ENCODE measurements at regions not wholly inside any gene's neighbourhood (a gene's known extent, or its start where the extent isn't known, plus 50 kb on each side); places are given as distances from the start of the nearest gene placed in this dataset.

DNA sequence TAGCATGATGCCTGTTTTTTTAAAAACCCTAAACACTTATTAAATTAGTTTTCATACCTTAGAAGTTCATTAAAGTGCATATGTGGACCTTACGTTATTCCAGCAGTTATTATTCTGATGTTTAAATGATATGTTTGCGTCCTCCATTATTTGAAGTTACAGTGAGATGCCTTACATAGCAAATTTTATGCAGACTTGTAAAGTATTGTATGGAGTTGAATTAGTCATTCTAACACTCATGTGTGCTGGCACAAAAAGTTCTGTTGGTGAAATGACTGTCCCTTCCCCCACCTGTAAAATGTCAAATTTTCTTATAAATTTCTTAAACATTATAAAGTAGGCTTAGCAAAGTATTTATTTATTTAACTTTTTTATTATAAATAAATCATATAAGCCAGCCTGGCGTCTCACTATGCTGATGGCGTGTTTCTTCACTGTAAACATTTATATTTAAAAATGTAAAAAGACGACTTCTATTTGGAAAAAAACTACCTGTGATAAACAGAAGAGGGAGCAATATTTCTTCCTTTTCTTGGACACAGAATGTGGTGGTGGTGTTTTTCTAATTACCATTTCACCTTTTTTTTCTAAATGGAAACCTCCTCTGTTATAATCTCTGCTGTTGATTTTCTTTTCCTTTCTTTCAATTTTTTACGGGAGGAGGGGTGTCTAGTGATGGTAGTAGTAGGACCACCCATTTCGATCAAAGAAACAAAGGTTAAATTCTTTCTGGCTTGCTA lies 155.4 kb downstream of the RFPL4B start:
- no peaks in the 10 kb centered on the region for H3K36me3 ChIP-seq (ENCODE audit: control insufficient read depth, insufficient read depth, low read length)
- peak overlapping the region; percentile 60; the same call in 1 of the 2 replicates for H3K27ac ChIP-seq (ENCODE audit: low read length)
- POLR2A ChIA-PET = no interaction called here
- no peak for TF ChIP-seq TCF7L2 (IDR thresholded peaks at IDR 0.05; ENCODE audit: low read depth, low read length)
- TF ChIP-seq, protein P1, sequence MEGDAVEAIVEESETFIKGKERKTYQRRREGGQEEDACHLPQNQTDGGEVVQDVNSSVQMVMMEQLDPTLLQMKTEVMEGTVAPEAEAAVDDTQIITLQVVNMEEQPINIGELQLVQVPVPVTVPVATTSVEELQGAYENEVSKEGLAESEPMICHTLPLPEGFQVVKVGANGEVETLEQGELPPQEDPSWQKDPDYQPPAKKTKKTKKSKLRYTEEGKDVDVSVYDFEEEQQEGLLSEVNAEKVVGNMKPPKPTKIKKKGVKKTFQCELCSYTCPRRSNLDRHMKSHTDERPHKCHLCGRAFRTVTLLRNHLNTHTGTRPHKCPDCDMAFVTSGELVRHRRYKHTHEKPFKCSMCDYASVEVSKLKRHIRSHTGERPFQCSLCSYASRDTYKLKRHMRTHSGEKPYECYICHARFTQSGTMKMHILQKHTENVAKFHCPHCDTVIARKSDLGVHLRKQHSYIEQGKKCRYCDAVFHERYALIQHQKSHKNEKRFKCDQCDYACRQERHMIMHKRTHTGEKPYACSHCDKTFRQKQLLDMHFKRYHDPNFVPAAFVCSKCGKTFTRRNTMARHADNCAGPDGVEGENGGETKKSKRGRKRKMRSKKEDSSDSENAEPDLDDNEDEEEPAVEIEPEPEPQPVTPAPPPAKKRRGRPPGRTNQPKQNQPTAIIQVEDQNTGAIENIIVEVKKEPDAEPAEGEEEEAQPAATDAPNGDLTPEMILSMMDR (IDR thresholded peaks at IDR 0.05) = peak; percentile 63; the same call in 1 of the 2 replicates
- no peak for TF ChIP-seq SIN3A (IDR thresholded peaks at IDR 0.05; ENCODE audit: borderline replicate concordance, insufficient read depth, low read depth, low read length)
- TF ChIP-seq, protein P2, sequence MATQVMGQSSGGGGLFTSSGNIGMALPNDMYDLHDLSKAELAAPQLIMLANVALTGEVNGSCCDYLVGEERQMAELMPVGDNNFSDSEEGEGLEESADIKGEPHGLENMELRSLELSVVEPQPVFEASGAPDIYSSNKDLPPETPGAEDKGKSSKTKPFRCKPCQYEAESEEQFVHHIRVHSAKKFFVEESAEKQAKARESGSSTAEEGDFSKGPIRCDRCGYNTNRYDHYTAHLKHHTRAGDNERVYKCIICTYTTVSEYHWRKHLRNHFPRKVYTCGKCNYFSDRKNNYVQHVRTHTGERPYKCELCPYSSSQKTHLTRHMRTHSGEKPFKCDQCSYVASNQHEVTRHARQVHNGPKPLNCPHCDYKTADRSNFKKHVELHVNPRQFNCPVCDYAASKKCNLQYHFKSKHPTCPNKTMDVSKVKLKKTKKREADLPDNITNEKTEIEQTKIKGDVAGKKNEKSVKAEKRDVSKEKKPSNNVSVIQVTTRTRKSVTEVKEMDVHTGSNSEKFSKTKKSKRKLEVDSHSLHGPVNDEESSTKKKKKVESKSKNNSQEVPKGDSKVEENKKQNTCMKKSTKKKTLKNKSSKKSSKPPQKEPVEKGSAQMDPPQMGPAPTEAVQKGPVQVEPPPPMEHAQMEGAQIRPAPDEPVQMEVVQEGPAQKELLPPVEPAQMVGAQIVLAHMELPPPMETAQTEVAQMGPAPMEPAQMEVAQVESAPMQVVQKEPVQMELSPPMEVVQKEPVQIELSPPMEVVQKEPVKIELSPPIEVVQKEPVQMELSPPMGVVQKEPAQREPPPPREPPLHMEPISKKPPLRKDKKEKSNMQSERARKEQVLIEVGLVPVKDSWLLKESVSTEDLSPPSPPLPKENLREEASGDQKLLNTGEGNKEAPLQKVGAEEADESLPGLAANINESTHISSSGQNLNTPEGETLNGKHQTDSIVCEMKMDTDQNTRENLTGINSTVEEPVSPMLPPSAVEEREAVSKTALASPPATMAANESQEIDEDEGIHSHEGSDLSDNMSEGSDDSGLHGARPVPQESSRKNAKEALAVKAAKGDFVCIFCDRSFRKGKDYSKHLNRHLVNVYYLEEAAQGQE (IDR thresholded peaks at IDR 0.05; ENCODE audit: insufficient read depth in 1 of 2, low read depth in 2 of 2, low read length in 1 of 2) = no peak
- no peak for TF ChIP-seq POLR2AphosphoS5 (IDR thresholded peaks at IDR 0.05; ENCODE audit: low read depth, low read length)
- H3K4me1 ChIP-seq (ENCODE audit: control insufficient read depth, insufficient read depth, low read length) = peaks cover 10% of the 10 kb centered on the region; the same call in 1 of the 2 replicates
- no TSS peak for BruUV-seq (replicated peaks)
- H3K27me3 ChIP-seq (ENCODE audit: control insufficient read depth, insufficient read depth, low read length) = no peaks in the 10 kb centered on the region
- CTCF ChIA-PET = interaction anchor here (0.7 kb wide), 1 partner anchor 874 kb away, joined by 3 read pairs; no protein-coding TSS in a partner anchor
- in situ Hi-C loops (cut with HindIII; ENCODE audit: low pct_unique_long_range_greater_than_20kb, low sequenced_read_pairs) = no loop called here
- H3K4me3 ChIP-seq (ENCODE audit: low read depth in 2 of 2, low read length in 2 of 2) = no peak overlapping the region
- ATAC-seq (no peak), DNase-seq (ENCODE audit: low read depth, low spot score) (no peak)
- H3K9me3 ChIP-seq (ENCODE audit: control insufficient read depth, insufficient read depth, low read depth, low read length) = no peaks in the 10 kb centered on the region
- intact Hi-C loops (cut with micrococcal nuclease; ENCODE audit: unreplicated experiment) = no loop called here

DNA sequence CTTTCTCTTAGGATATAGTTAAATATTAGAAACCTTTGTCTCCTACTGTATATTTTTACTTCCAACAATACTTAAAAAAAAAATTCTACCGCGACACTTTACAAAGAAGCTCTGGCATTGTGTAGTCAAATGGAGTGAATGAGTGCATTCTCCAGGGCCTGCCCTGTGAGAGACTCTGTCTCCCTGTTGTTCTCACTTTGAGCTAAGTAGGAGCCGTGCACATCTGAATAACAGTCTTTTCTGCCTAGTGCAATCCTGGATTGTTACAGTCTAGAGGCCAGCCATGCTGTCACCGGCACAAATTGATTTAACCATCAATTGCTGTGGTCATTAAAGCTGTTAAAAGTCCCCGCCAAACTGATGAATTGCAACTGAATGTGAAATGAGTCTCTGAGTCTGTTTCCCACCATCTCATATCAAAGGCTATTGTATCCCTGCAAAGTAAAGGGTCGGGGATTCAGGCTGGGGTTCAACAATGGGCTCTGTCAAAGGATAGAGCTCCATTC lies 156.0 kb downstream of the RFPL4B start:
- no peak for TF ChIP-seq TCF7L2 (IDR thresholded peaks at IDR 0.05; ENCODE audit: low read depth, low read length)
- TF ChIP-seq, protein P2 (IDR thresholded peaks at IDR 0.05; ENCODE audit: insufficient read depth in 1 of 2, low read depth in 2 of 2, low read length in 1 of 2) = no peak
- TF ChIP-seq, protein P1 (IDR thresholded peaks at IDR 0.05) = no peak; the same call in 1 of the 2 replicates
- TF ChIP-seq SIN3A (IDR thresholded peaks at IDR 0.05; ENCODE audit: borderline replicate concordance, insufficient read depth, low read depth, low read length) = no peak
- no peak for TF ChIP-seq POLR2AphosphoS5 (IDR thresholded peaks at IDR 0.05; ENCODE audit: low read depth, low read length)
- in situ Hi-C loops (cut with HindIII; ENCODE audit: low pct_unique_long_range_greater_than_20kb, low sequenced_read_pairs) = no loop called here
- H3K36me3 ChIP-seq (ENCODE audit: control insufficient read depth, insufficient read depth, low read length) = no peaks in the 10 kb centered on the region
- BruUV-seq (replicated peaks) = no TSS peak
- H3K4me3 ChIP-seq (ENCODE audit: low read depth in 2 of 2, low read length in 2 of 2) = no peak overlapping the region
- CTCF ChIA-PET = interaction anchor here (0.7 kb wide), 2 partner anchors 187 to 873 kb away, joined by 3 to 4 read pairs; no protein-coding TSS in a partner anchor
- H3K4me1 ChIP-seq (ENCODE audit: control insufficient read depth, insufficient read depth, low read length) = peaks cover 10% of the 10 kb centered on the region; the same call in 1 of the 2 replicates
- peak; percentile 70 for ATAC-seq
- POLR2A ChIA-PET = no interaction called here
- DNase-seq (ENCODE audit: low read depth, low spot score) = no peak
- peak overlapping the region; percentile 60; the same call in 1 of the 2 replicates for H3K27ac ChIP-seq (ENCODE audit: low read length)
- H3K27me3 ChIP-seq (ENCODE audit: control insufficient read depth, insufficient read depth, low read length) = no peaks in the 10 kb centered on the region
- intact Hi-C loops (cut with micrococcal nuclease; ENCODE audit: unreplicated experiment) = no loop called here
- H3K9me3 ChIP-seq (ENCODE audit: control insufficient read depth, insufficient read depth, low read depth, low read length) = no peaks in the 10 kb centered on the region
